ENCODE measurements at regions not wholly inside any gene's neighbourhood (a gene's known extent, or its start where the extent isn't known, plus 50 kb on each side); places are given as distances from the start of the nearest gene placed in this dataset.

DNA sequence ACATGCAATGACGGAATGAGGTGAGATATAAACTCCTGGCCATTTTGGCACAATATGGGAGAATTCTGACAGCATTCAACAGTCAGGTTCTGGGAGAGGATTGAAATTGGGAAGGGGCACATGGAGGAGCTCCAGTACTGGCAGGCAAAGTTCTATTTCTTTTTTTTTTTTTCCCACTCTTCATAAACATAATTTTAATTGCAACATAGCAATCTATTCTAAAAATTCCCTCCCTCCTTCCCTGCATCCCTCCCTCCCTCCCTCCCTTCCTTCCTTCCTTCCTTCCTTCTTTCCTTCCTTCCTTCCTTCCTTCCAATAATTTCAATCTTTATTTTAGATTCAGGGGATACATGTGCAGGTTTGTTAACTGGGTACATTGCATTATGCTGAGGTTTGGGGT lies 93.2 kb downstream of the PTCSC3 start:
- DNase-seq (ENCODE audit: low read depth), result no peak

DNA sequence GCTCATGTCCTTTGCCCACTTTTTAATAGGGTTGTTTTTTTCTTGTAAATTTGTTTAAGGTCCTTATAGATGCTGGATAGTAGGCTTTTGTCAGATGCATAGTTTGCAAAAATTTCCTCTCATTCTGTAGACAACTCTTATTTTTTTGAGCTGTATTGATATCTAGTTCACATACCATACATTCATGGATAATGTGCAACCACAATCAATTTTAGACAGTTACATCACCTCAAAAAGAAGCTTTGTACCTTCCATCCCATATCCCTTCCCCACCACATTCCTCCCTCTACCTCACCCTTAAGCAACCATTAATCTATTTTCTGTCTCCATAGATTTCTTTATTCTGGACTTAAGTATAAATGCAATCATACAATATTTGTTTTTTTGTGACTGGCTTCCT lies 98.4 kb downstream of the PTCSC3 start:
- no peak for DNase-seq (ENCODE audit: low read depth)

DNA sequence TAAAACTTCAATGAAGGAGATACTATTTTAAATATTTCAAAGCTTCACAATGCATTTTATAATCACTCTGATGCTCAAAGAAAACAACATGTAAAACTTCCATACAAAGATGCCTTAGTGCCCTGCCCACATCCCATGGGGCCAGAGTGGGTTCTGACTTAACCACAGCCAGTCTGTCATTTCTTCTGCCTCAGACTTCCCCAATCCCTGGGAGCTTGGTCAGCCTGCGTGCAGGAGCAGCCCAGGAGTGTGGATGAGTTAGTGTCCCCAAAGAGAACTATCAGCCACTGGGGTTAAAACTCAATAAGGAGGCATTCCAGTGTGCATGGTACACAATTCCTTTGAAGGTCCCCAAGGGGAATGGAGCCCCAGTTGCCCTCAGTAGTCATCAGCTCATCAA lies 100.3 kb downstream of the PTCSC3 start:
- no peak for DNase-seq (ENCODE audit: low read depth)

DNA sequence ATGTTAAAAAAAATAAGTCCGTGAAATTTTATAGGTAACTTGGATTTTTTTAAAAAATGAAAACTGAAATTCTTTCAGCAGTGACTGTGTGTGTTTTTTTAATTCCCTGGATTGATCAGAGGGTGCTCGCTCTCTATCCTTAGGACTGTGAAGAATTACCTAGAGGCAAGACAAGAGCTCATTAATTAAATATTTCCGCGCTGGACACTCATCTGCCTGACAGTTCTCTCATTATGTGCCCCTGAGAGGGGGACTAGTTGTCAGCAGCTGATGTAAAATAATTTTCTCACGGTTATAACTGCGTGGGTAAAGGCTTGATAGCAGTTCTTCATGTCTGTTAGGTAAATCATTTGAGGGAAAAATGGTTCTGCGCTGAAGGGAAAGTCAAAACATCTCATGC lies 101.3 kb downstream of the PTCSC3 start:
- no peak for DNase-seq (ENCODE audit: low read depth)

DNA sequence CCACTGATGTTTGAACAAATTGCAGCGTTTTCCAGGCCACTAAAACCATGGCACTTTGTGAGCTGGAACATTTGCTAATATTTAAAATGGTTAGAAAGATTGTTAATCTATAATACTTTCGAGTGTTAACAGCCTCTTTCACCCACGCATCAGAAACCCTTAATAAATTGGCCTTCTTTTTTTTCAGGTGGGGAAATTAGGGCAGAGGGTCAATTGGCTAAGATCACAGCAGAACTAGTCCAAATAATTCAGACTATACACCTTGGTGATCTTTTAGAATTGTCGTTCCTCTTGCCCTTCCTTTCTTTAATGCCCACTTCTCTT lies 105.8 kb downstream of the PTCSC3 start:
- DNase-seq (ENCODE audit: low read depth), result no peak

DNA sequence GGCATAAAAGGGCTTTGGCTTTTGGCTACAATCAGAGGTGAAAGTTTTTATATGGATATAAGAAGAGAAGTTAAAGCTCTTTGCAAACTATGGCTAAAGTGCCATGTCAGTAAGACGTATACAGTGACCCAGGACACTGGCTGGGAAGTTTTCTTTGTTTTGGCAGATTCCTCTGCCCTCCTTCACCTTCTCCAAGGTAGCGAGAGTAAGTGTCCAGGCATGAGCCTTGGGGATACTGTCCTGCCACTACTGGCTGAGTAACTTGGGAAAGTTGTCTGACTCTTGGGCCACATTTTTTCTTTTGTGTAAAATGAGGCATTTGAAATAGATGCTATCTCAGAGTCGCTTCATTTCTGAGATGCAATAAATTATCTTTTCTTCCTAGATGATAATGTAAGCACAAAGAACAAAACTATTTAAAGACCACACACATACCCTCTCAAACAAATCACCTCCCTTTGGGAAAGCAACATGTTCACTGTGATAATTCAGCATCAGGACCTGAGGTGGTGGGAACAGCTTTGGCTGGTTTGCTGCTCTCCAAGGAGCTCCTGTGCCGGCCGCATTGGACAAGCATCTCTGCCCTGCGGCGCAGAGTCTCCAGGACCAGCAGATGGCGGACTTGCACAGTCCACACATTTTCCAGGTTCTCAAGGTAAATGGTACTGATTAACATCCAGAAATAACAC lies 106.3 kb downstream of the PTCSC3 start:
- peak; percentile 40 for DNase-seq (ENCODE audit: low read depth)

DNA sequence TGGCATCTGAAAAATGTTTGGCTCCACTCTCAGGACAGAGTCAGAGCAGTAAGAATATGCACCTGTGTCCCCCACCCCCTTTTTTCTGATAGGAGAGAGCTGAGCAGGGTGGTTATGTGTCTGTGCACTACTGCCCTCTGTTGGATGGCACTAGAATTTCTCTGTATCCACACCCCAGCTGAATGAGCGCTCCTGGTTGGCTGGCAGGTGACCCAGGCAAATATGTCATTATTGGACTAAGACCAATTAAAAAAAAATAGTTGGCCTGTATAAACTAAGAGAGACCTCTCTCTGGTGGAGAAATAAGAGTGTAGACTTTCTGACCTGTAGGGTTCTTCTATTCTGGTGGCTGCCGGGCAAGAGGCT lies 107.0 kb downstream of the PTCSC3 start:
- peak; percentile 24 for DNase-seq (ENCODE audit: low read depth)

DNA sequence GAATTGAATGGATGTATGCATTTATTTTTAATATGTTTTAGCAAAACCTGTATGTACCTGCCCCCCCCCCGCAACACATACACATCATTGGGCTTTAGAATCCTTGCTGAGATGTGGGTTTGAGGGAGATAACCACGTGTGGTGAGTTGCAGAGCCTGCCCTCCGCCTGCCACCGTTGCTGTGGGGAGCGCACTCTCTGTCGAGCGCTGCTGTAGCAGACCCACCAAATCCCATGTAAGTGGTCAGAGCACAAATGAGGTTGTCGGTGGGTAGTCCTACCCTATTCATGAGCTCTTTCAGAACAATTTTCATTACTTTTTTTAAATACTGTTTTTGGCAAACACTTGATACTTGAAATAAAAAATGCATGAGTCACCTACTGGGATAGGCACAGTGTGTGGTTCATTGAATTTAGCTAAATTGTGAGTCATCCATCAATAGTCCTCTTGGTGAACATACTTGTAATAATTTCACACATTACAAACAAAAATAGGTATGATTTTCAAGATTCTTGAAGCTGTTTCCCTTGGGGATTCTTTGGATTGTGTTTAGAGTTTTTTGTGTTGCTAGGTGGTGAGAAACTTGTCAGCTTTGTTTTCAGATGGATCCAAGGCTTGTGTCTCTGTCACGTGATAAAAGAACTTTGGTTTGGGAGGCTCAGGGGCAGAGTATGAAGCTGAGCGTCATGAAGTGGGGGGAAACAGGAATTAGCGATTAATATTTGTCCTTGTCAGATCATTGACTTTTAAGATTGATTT lies 107.6 kb downstream of the PTCSC3 start:
- peak; percentile 35 for DNase-seq (ENCODE audit: low read depth)

DNA sequence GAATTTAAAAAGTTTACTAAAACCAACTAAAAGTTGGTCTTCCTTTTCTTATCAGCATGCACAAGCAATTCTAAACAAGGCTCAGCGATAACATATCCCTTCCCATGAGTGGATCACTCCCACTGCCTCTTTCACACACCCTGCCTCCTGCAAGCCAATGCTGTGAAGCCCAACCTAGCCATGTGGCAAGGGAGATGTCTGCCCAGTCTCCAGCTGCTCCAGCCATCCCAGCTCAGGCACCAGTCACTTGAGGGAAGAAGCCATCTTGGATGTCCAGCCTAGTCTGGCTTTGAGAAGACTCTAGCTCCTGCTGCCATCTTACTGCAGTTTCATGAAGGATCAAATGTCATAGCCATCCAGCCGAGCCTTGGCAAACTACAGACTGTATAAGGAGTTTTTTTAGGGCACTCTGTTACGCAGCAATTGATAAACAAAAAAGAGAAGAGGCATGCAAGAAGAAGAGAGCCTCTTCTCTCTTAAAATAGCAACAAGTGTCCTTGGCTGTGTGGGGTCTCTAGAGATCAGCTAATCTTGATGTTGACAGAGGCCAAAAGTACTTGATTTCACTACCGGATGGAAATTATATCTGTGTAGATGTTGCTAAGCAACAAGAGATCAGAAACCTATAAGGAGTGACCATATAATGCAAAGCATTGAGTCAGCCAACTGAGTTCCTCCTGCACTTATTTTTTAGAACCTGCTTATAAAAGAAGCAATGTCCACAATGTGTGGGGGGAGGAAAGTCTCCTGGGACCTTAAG lies 108.9 kb downstream of the PTCSC3 start:
- no peak for DNase-seq (ENCODE audit: low read depth)

DNA sequence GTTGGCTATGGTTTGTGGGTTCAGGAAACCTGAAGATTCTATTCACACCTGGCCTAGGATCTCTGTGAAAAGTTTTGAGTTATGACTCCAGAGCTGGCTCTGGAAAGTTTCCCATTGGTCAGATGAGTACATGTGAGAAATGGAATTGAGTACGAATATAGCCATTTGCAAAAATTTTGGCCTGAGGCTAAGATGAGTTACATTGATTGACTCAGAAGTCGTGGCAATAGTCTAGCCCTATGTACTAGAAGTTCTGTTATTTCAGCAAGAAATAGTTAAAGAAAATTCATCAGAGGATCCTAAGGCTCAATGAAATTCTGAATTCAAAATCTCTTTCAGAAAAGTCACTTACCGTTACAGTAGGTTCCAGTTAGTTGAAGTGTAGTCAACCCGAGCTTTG lies 109.9 kb downstream of the PTCSC3 start:
- no peak for DNase-seq (ENCODE audit: low read depth)

DNA sequence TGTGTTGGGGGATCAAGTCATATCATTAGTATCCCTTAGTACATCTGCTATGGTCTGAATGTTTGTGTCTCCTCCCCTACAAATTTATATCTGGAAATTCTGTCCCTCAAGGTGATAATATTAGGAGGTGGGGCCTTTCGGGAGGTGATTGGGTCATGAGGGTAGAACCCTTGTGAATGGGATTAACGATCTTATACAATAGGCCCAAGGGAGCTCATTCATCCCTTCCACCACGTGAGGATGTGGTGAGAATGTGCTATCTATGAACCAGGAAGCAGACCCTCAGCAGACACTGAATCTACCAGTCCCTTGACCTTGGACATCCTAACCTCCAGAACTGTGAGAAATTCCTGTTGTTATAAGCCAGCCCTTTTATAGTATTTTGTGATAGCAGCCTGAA lies 110.7 kb downstream of the PTCSC3 start:
- no peak for DNase-seq (ENCODE audit: low read depth)

DNA sequence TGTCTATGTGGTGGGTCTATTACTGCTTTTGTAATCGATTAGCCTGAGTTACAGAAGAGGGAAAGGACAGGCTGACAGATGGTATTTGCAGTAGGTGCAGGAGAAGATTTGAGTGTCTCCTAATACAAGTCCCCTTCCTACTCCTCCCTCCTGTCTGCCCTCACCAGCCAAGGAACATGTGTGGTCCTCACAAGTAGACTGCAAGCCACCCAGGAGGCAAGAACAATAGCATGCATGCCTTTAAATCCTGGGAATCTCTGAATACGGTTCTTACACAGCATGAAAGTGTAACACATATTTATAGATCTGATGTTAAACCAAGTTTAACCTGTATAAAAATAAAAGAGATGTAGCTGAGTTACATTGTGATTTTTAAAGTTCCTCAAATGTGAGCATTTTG lies 117.0 kb downstream of the PTCSC3 start:
- DNase-seq (ENCODE audit: low read depth), result no peak

DNA sequence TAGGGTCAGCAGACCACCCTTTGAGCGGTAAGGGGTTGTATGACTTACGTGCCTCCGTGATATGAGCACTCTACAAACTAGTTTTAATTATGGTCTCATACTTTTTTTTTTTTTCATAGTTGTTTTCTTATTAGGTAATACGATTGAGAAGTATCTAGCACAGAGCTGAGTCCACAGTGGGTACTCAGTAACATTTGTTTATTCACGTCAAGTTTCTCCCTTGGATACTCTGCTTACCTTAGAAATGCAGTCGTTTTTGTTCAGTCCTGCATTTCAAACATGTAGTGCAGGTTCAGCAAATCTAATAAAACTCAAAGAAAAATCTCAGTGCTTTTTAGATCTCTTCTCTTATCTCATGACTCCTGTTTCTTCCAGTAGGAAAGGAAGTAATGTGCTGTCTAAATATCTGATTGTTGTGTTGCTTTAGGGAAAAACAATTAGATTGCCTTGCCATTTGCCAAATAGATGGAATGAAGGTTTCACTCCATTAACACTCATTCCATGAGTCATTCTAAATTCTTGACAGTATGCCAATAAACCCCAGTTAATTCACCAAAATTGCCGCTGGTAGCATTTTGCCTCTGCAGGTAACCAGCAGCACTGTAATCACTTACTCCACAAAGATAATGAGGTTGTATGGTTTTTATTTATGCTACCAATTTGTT lies 118.9 kb downstream of the PTCSC3 start:
- DNase-seq (ENCODE audit: low read depth), result no peak

DNA sequence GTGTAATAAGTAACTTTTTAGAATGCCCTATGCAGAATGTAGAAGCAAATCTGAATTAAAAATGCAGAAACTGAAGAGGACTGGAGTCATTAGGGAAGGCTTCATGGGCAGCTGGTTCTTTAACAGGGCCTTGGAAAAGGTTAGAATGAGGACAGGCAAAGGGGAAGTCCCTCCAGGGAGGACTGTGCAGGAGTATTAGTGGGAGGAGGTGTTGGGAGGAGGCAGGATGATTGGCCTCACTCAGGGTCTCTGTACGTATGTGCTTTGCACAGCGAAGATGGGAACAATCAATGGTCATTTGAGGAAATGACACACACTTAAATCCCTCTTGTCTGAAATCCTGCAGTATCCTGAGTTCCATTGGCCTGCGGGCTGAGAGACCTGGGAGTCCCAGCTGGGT lies 119.7 kb downstream of the PTCSC3 start:
- no peak for DNase-seq (ENCODE audit: low read depth)

DNA sequence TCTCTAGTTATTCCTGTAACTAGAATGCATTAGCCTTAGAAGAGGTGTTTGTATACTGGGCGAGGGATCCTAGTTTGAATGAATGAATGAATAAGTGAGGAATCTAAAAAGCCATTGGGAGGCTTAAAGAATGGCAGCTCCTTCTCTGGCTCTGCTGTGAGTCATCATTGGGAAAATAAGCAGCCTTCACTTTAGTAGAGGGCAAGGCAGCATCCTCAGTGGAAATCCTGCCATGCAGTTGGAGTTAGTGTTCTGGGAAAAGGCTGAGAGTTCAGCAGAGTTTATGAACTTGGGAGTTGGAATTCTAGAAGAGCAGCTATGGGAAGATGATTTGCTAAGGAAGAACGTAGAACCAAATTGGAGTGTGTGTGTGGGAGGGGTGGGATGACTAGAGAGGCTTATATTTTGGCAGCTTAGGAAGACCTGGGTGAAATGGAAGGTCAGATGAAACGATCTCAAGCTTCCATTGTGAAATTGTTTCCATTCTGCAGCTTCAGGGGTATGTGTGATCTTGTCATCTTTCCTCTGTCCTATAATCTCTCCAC lies 120.8 kb downstream of the PTCSC3 start:
- no peak for DNase-seq (ENCODE audit: low read depth)

DNA sequence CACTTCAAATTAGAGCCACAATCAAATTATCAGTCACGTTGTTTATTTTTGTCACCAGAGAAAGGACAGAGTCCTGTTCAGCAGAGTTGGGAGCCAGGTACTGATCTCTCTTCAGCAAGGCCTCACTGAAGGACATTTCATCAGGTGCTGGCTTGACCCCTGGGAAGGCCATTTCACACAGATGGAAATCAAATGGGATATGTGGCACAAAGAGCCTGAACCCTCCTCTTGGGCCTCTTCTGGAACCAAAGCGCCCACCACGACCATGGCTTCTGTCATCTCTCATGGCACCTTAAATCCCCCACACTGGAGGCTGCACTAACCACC lies 121.5 kb downstream of the PTCSC3 start:
- DNase-seq (ENCODE audit: low read depth), result no peak

DNA sequence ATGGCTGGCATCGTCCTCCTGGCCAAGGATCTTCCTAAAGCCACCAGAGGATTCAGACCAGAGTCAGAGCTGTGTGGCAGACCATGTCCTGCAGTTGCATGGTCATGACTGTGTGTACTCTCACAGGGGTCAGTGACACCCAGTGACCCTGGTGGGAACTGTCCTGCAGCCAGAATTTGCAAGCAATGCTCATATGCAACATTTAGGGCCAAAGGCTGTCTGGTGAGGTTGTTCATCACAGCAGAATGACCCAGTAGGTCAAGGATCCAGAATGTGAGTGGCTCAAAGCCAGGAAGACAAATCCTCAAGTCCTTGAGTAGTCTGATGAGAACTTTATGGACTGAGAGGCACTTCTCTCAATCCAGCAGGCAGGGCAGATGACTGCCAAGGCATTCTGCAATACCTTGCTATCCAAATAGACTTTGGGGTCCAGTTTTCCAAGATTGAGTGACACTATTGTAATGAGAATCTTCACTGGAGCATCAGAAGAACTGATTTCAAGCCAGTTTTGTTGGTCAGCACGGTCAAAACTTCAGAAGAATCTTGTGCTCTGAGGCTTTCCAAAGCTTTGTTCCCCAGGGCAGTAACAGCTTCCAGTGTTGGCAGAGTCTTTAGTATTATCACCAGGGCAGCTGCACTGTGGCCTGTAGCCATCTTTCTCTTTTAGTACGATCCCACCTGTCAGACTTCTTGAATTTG lies 122.0 kb downstream of the PTCSC3 start:
- no peak for DNase-seq (ENCODE audit: low read depth)

DNA sequence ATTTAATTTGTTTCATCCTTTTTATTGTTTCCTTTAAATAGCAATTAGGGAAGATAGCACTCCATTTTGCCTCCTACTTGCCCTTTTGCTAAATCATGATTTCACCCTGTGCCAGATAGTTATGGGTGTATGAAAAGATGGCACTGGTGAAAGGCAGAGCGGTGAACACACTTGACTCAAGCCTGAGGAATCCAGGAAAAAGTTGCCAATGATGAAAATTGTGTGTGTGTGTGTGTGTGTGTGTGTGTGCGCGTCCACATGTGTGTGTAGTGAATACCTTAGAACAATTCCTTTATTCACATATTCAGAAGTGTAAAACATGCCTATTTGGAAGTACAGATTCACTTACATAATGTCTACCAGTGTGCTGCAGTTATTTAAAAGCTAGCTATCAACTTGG lies 123.8 kb downstream of the PTCSC3 start:
- DNase-seq (ENCODE audit: low read depth), result no peak

DNA sequence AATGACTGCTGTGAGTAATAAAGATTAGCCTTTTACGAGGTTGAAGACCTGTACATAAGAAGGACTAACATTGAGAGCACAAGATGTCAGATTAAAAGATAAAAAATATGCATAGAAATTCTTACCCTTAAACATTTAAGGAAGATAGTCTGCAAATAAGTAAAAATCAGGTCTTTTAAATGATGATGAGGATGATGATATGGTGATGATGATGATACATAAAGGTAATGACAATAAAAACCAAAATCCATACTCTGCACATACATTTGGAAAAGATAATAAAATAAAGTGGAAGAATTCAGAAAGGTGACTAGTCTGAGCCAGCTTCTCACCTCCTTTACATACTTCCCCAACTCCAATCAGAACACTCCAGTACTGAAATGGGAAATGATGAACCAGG lies 124.5 kb downstream of the PTCSC3 start:
- no peak for DNase-seq (ENCODE audit: low read depth)

DNA sequence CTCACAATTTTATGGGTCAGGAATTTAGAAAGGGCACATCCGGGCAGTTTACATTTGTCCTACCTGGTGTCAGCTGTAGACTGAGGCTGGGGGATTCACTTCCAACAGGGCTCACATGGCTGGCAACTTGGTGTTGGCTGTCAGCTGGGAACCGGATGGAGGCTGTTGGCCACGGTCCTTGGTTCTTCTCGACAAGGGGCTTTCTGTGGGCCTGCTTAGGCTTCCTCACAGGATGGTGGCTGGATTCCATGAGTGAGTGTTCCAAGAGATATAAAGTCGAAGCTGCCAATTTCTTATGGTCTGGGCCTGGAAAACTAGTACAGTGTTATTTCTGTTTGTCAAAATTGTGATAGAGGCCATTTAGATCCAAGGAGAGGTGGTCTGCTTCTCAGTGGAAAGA lies 127.9 kb downstream of the PTCSC3 start:
- DNase-seq (ENCODE audit: low read depth), result no peak

DNA sequence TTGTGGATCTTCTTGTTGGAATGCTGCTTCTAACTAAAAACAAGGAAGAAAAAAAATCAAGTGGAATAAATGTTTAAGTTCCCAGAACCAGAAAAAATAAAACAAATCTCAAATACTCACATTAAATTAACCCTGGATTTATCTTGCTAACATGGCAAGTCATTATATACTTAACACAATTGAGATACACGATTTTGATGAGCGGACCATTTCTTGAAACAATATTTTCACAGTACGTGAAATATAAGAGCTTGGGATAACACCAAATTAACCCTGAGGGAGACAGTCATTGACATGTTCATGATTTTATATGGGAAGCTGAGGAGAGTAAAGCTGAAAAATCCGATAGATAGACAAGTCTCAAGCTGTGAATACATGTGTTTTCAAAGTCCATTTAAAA lies 128.6 kb downstream of the PTCSC3 start:
- DNase-seq (ENCODE audit: low read depth), result no peak

DNA sequence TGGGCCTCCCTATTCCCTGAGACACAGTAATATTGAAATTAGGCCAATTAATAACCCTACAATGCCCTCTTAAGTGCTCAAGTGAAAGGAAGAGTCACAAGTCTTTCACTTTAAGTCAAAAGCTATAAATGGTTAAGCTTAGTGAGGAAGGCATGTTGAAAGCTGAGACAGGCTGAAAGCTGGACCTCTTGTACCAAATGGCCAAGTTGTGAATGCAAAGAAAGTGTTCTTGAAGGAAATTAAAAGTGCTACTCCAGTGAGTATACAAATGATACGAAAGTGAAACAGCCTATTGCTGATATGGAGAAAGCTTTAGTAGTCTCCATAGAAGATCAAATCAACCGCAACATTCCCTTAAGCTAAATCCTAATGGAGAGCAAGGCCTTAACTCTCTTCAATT lies 140.8 kb downstream of the PTCSC3 start:
- no peak for DNase-seq (ENCODE audit: low read depth)
